Effector CD4-positive, alpha-beta T cell (primary cell): ENCODE measurements at regions not wholly inside any gene's neighbourhood (a gene's known extent, or its start where the extent isn't known, plus 50 kb on each side); places are given as distances from the start of the nearest gene placed in this dataset.

Experiments
- DNase-seq: peaks from one replicate; pipeline ENCODE4 v3.0.0-alpha.2; 2020

GRCh38 chr1:13926556-13926955 is 226.6 kb downstream of the PRDM2 start:
- no peak for DNase-seq

GRCh38 chr1:13927736-13928135 is 227.7 kb downstream of the PRDM2 start:
- no peak for DNase-seq

- no peak for DNase-seq
These were observed 229.3 kb downstream of the PRDM2 start for GRCh38 chr1:13929313-13929712.

GRCh38 chr1:13930151-13930550 is 230.2 kb downstream of the PRDM2 start:
- no peak for DNase-seq

GRCh38 chr1:13931226-13931625 is 231.2 kb downstream of the PRDM2 start:
- no peak for DNase-seq

GRCh38 chr1:13935336-13935735 is 235.3 kb downstream of the PRDM2 start:
- no peak for DNase-seq

- DNase-seq, result no peak
These were observed 241.3 kb downstream of the PRDM2 start for GRCh38 chr1:13941315-13941714.

GRCh38 chr1:13943055-13943454 is 243.1 kb downstream of the PRDM2 start:
- DNase-seq, result no peak

GRCh38 chr1:13945856-13946255 is 245.9 kb downstream of the PRDM2 start:
- DNase-seq, result no peak

- DNase-seq, result no peak
These were observed 247.7 kb downstream of the PRDM2 start for GRCh38 chr1:13947658-13948057.

GRCh38 chr1:13948396-13948795 is 248.4 kb downstream of the PRDM2 start:
- DNase-seq, result no peak

GRCh38 chr1:13948888-13949391 is 249.0 kb downstream of the PRDM2 start:
- DNase-seq, result no peak

GRCh38 chr1:13949546-13949945 is 249.6 kb downstream of the PRDM2 start:
- DNase-seq, result no peak

- DNase-seq, result no peak
These were observed 250.6 kb downstream of the PRDM2 start for GRCh38 chr1:13950637-13951036.

- no peak for DNase-seq
These were observed 252.1 kb downstream of the PRDM2 start for GRCh38 chr1:13951793-13952751.

- DNase-seq, result no peak
These were observed 253.0 kb downstream of the PRDM2 start for GRCh38 chr1:13952985-13953384.

GRCh38 chr1:13956393-13956792 is 256.4 kb downstream of the PRDM2 start:
- DNase-seq, result no peak

GRCh38 chr1:13960375-13960987 is 260.5 kb downstream of the PRDM2 start:
- peak; percentile 61 for DNase-seq

- no peak for DNase-seq
These were observed 264.8 kb downstream of the PRDM2 start for GRCh38 chr1:13964768-13965167.

- no peak for DNase-seq
These were observed 265.9 kb downstream of the PRDM2 start for GRCh38 chr1:13965770-13966398.

- no peak for DNase-seq
These were observed 267.7 kb downstream of the PRDM2 start for GRCh38 chr1:13967707-13968106.

GRCh38 chr1:13968361-13968760 is 268.4 kb downstream of the PRDM2 start:
- no peak for DNase-seq

- no peak for DNase-seq
These were observed 270.8 kb downstream of the PRDM2 start for GRCh38 chr1:13970631-13971247.
